GM12872 (cell line): ENCODE measurements at regions not wholly inside any gene's neighbourhood (a gene's known extent, or its start where the extent isn't known, plus 50 kb on each side); places are given as distances from the start of the nearest gene placed in this dataset.

Experiments used
- CTCF ChIP-seq: IDR thresholded peaks from 3 replicates; pipeline ENCODE4 v1.5.1; 2011; ENCODE audit warnings: low read depth, mild to moderate bottlenecking, low read length, moderate library complexity; ENCODE audit not compliant: insufficient read depth

- no peak for TF ChIP-seq CTCF
Measured at GRCh38 chrX:10936976-10937375, 174.2 kb upstream of the HCCS start.

GRCh38 chrX:10938365-10938923 lies 172.7 kb upstream of the HCCS start:
- no peak for TF ChIP-seq CTCF

- no peak for TF ChIP-seq CTCF
Measured at GRCh38 chrX:10939424-10939823, 171.7 kb upstream of the HCCS start.

- no peak for TF ChIP-seq CTCF
Measured at GRCh38 chrX:10944136-10944885, 166.8 kb upstream of the HCCS start.

- TF ChIP-seq CTCF = no peak
Measured at GRCh38 chrX:10945498-10945897, 165.6 kb upstream of the HCCS start.

- TF ChIP-seq CTCF = no peak
Measured at GRCh38 chrX:10949541-10949940, 161.6 kb upstream of the HCCS start.

GRCh38 chrX:10952619-10953018 lies 158.5 kb upstream of the HCCS start:
- TF ChIP-seq CTCF = no peak
